ENCODE measurements at regions not wholly inside any gene's neighbourhood (a gene's known extent, or its start where the extent isn't known, plus 50 kb on each side); places are given as distances from the start of the nearest gene placed in this dataset.

- TF ChIP-seq REST (IDR thresholded peaks at IDR 0.05; ENCODE audit: unreplicated experiment), result no peak
- TF ChIP-seq ETS1 (IDR thresholded peaks at IDR 0.05), result no peak
- TF ChIP-seq EZH2phosphoT487 (IDR thresholded peaks at IDR 0.05; ENCODE audit: unreplicated experiment), result no peak
- no peak for TF ChIP-seq NANOG (IDR thresholded peaks at IDR 0.05; ENCODE audit: borderline replicate concordance)
- no peak for TF ChIP-seq JUNB (IDR thresholded peaks at IDR 0.05; ENCODE audit: unreplicated experiment)
- TF ChIP-seq CTCF (conservative IDR thresholded peaks at IDR 0.05; ENCODE audit: low read depth in 2 of 2), result no peak; a peak in 2 of 4 replicates
- TF ChIP-seq ZNF331 (CRISPR knock-in tag; IDR thresholded peaks at IDR 0.05; ENCODE audit: low read depth), result no peak
These were observed 171.8 kb upstream of the MVB12B start (continued) for GRCh38 chr9:126154869-126155268.

- Histone ChIP-seq H4K20me1 (replicated peaks; ENCODE audit: insufficient read depth) (no peaks in the 10 kb centered on the region), H3K36me3 (ENCODE audit: insufficient read depth) (no peaks in the 10 kb centered on the region), H3F3A (replicated peaks; ENCODE audit: low read depth) (no peaks in the 10 kb centered on the region), H3K4me2 (no peak overlapping the region), H3K27me3 (ENCODE audit: insufficient read depth) (no peaks in the 10 kb centered on the region), H3K4me3 (no peak overlapping the region), H2AFZ (no peak overlapping the region), H3K79me2 (replicated peaks; ENCODE audit: insufficient read depth) (no peaks in the 10 kb centered on the region), H3K27ac (ENCODE audit: low read depth) (no peak overlapping the region), H3K4me1 (ENCODE audit: insufficient read depth) (peaks cover 8% of the 10 kb centered on the region; the same call in 1 of the 2 replicates), H3K9me2 (ENCODE audit: insufficient read depth) (peaks cover 9% of the 10 kb centered on the region; the same call in 1 of the 2 replicates)
- Mint-ChIP-seq H3K4me3 (no peak overlapping the region), H3K27ac (no peak overlapping the region), H3K9me3 (no peaks in the 10 kb centered on the region), H3K4me1 (peaks cover 24% of the 10 kb centered on the region), H3K36me3 (ENCODE audit: low read depth) (no peaks in the 10 kb centered on the region), H3K27me3 (ENCODE audit: insufficient read depth, low read depth, poor library complexity) (peaks cover 8% of the 10 kb centered on the region)
- ATAC-seq (no peak), DNase-seq (ENCODE audit: low spot score) (no peak)
- TF ChIP-seq REST (IDR thresholded peaks at IDR 0.05; ENCODE audit: unreplicated experiment) (no peak), JUNB (IDR thresholded peaks at IDR 0.05; ENCODE audit: unreplicated experiment) (no peak), NANOG (IDR thresholded peaks at IDR 0.05; ENCODE audit: borderline replicate concordance) (no peak), CREB1 (CRISPR knock-in tag; IDR thresholded peaks at IDR 0.05; ENCODE audit: low read depth) (no peak)
These were observed 170.6 kb upstream of the MVB12B start for GRCh38 chr9:126155756-126156664.

Data from GM23338 (cell line).